Mucosa of descending colon (tissue), 3 donors: ENCODE measurements at regions not wholly inside any gene's neighbourhood (a gene's known extent, or its start where the extent isn't known, plus 50 kb on each side); places are given as distances from the start of the nearest gene placed in this dataset.

Experiments used
- ATAC-seq: fragments of 200-7000 bp; cut with Tn5 transposase; one replicate; pipeline ENCODE4 v1.9.1; 2020; ENCODE audit warnings: mild to moderate bottlenecking, moderate library complexity
- DNase-seq, 3 donors: peaks; one replicate each; pipeline ENCODE4 v3.0.0-alpha.2; 2020
- H3K36me3 ChIP-seq: fragments of 200-600 bp; one replicate; pipeline ENCODE4 v1.8.0; 2021; ENCODE audit warnings: low read depth, mild to moderate bottlenecking
- H3K4me1 ChIP-seq: fragments of 200-600 bp; one replicate; pipeline ENCODE4 v1.8.0; 2021; ENCODE audit warnings: low read depth, mild to moderate bottlenecking
- H3K4me3 ChIP-seq: fragments of 200-600 bp; one replicate; pipeline ENCODE4 v1.8.0; 2021; ENCODE audit warnings: mild to moderate bottlenecking
- H3K9me3 ChIP-seq: fragments of 200-600 bp; one replicate; pipeline ENCODE4 v1.8.0; 2021; ENCODE audit warnings: mild to moderate bottlenecking
- intact Hi-C, 2 donors: fragments of 100-400 bp; cut with DNase I in 1 of 2; cut with micrococcal nuclease in 1 of 2; formaldehyde crosslinking; loops; one replicate each; pipeline versions ENCODE4 v1.11.0 to v1.11.1; 2022; cut with DNase I, micrococcal nuclease
- TF ChIP-seq, protein P1 (sequence below): fragments of 200-600 bp; IDR thresholded peaks from one replicate; pipeline ENCODE4 v1.8.0; 2022; ENCODE audit warnings: antibody characterized with exemption, mild to moderate bottlenecking
- donor health status: DM: no; HTN: no; CAD: no; lungs with moderate emphysema.
- donor health status: DM: no; HTN: no; CAD: no.
- donor health status: DM: no; HTN: yes; CAD: no.

DNA sequence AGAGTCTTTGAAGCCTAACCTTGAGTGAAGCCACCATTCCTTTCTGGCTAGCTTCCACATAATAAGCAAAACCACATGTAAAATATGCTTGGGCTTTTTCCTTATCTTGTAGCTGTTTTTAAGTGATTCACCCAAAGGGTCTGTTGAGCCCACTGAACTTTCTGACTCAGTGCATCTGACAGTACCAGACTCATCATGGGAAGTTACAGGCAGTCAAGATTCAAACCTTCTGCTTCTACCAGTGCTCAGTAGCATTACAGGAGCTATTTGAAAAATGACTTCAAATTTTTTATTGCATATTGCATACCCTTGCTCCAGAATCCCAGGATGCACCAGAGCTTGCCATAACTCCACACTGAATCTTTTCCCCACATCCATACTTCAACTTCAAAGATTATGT, 87.5 kb upstream of the PTPRD start:
- DNase-seq = no peak
- TF ChIP-seq, protein P1, sequence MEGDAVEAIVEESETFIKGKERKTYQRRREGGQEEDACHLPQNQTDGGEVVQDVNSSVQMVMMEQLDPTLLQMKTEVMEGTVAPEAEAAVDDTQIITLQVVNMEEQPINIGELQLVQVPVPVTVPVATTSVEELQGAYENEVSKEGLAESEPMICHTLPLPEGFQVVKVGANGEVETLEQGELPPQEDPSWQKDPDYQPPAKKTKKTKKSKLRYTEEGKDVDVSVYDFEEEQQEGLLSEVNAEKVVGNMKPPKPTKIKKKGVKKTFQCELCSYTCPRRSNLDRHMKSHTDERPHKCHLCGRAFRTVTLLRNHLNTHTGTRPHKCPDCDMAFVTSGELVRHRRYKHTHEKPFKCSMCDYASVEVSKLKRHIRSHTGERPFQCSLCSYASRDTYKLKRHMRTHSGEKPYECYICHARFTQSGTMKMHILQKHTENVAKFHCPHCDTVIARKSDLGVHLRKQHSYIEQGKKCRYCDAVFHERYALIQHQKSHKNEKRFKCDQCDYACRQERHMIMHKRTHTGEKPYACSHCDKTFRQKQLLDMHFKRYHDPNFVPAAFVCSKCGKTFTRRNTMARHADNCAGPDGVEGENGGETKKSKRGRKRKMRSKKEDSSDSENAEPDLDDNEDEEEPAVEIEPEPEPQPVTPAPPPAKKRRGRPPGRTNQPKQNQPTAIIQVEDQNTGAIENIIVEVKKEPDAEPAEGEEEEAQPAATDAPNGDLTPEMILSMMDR = no peak
- Histone ChIP-seq H3K9me3 (peaks cover 4% of the 10 kb centered on the region), H3K4me1 (no peaks in the 10 kb centered on the region), H3K36me3 (no peaks in the 10 kb centered on the region), H3K4me3 (no peak overlapping the region)
- intact Hi-C loops = no loop called here
- ATAC-seq = no peak

DNA sequence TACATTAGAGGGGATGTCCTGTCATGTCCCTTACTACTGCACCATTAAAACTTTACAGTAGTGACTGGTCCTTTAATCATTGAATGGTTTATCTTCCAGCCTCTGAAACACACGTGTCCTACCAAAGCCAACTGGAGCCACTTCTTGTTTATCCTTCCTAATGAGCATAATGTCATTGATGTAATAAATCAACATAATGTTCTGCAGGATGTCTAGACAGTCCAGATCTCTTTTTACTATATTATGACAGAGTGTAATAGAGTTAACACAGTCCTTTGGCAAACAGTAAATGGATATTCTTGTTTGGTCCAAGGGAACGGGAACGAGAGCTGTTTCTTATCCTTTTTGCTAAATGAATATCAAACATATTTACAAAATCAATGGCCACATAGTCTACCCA, 88.1 kb upstream of the PTPRD start:
- ATAC-seq (no peak), DNase-seq (no peak)
- peaks cover 4% of the 10 kb centered on the region for H3K9me3 ChIP-seq
- no peaks in the 10 kb centered on the region for H3K36me3 ChIP-seq
- no peaks in the 10 kb centered on the region for H3K4me1 ChIP-seq
- intact Hi-C loops = no loop called here
- TF ChIP-seq, protein P1 = no peak
- H3K4me3 ChIP-seq = no peak overlapping the region

DNA sequence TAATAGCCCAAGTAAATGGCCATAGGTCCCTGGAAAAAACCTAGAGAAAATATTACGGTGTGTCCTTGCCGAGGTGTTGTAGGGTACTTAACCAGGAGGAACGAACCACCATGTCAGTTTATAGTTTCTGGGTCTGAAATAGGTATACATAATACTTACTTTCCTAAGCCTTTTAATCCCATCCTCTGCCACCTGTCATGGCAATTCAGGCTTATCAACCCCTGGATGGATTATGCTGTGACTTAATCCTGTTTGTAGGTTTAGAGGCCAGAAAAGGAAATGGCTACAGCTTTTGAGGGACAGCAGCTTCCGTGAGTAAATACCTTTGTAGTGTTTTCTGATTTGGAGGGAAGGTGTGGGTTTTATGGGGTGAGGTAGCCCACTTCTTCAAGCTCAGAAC, 89.1 kb upstream of the PTPRD start:
- no peak overlapping the region for H3K4me3 ChIP-seq
- TF ChIP-seq, protein P1 = no peak
- H3K36me3 ChIP-seq = no peaks in the 10 kb centered on the region
- no peak for DNase-seq
- ATAC-seq = no peak
- H3K9me3 ChIP-seq = peaks cover 11% of the 10 kb centered on the region
- no peaks in the 10 kb centered on the region for H3K4me1 ChIP-seq
- intact Hi-C loops = no loop called here

DNA sequence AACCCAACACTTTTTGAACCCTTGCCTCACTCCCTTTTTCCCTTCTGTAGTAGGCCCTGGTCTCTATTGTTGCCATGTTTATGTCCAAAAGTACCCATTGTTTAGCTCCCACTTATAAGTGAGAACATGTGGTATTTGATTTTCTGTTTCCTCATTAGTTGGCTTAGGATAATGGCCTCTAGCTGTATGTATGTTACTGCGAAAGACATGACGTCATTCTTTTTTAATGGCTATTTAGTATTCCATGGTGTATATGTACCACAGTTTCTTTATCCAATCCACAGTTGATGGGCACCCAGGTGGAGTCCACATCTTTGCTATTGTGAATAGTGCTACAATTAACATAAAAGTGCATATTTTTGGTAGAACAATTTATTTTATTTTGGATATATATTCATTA, 90.3 kb upstream of the PTPRD start:
- ATAC-seq (no peak), DNase-seq (no peak)
- Histone ChIP-seq H3K4me1 (no peaks in the 10 kb centered on the region), H3K9me3 (peaks cover 11% of the 10 kb centered on the region), H3K4me3 (no peak overlapping the region), H3K36me3 (no peaks in the 10 kb centered on the region)
- intact Hi-C loops = no loop called here
- TF ChIP-seq, protein P1 = no peak

DNA sequence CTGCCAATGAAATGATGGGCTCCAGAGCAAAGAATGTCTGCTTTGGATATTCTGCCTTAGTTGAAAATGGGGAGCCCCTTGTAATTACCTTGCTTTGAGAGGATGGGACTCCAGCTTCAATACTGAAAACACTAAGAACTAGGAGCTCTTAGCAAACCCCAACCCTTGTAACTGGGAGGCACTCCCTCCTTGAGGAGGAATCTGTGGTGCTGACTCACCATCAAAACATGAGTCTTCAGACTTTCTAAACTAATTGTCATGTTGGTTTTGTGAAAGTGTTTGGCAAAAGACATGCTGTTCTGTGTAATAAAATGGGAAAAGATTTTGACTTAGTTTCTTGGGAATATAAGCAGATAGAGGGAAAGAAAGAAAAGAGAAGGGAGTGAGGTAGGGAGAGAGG, 91.9 kb upstream of the PTPRD start:
- TF ChIP-seq, protein P1 = no peak
- Histone ChIP-seq H3K4me3 (no peak overlapping the region), H3K36me3 (no peaks in the 10 kb centered on the region), H3K9me3 (peaks cover 11% of the 10 kb centered on the region), H3K4me1 (no peaks in the 10 kb centered on the region)
- DNase-seq = no peak
- intact Hi-C loops = no loop called here
- ATAC-seq = no peak

DNA sequence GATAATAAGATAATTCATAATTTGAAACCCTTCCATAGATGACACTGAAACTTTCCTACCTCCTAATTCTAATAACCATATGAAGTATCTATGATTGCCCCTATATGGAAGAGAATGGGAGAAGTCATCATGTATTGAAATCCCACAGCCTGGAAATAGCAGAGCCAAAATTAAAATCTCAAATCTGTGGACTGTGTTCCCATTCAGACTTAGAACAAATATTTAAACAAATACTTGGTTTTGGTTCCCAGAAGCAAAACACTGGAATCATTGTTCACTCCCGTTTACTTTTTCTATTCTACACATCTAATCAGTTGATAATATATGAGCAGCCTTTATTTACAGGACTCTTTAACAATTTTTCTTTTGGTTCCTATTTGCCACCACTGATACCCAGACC, 92.6 kb upstream of the PTPRD start:
- ATAC-seq = no peak
- intact Hi-C loops = no loop called here

More for the DNA sequence above, 92.6 kb upstream of the PTPRD start:
- no peak for DNase-seq
- TF ChIP-seq, protein P1 = no peak
- Histone ChIP-seq H3K4me3 (no peak overlapping the region), H3K36me3 (no peaks in the 10 kb centered on the region), H3K9me3 (peaks cover 11% of the 10 kb centered on the region), H3K4me1 (no peaks in the 10 kb centered on the region)
